ENCODE measurements at regions not wholly inside any gene's neighbourhood (a gene's known extent, or its start where the extent isn't known, plus 50 kb on each side); places are given as distances from the start of the nearest gene placed in this dataset.

DNA sequence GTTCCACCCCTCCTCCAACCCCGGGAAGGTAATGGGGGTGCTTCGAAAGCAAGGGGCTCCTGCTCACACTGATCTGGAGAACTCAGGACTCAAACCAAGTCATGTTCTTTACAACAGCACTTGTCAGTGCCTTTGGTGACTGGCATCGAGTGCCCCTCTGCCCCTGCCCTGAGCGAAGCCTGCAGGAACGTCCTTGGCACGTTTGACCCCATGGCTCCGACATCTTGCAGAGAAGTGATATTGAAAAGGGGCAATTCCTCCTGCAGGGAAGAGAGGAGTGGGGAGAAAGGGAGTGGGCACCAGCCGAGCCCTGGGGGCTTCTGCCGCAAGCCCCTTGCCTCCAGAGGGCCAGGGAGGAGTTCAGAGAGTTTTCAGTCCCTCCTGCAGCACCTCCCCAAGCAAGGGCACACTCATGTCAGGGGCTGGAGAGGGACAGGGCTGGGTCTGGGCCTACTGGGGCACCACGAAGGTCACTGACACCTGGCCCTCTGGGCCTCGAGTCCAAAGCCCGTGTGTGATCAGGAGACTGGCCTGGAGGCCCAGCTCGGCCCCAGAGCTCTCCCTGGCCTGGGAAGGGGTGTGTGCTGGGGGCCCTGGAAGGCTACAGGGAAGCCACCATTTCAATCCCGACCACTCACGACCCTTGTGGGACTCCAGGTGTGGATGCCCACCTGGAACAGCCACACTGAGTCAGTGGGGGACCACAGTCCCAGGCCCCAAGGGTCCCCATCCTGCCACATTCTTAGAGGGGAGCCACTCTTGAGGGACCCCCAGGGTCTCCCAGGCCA lies 94.9 kb upstream of the NKX1-1 start:
- TF ChIP-seq, protein P1, sequence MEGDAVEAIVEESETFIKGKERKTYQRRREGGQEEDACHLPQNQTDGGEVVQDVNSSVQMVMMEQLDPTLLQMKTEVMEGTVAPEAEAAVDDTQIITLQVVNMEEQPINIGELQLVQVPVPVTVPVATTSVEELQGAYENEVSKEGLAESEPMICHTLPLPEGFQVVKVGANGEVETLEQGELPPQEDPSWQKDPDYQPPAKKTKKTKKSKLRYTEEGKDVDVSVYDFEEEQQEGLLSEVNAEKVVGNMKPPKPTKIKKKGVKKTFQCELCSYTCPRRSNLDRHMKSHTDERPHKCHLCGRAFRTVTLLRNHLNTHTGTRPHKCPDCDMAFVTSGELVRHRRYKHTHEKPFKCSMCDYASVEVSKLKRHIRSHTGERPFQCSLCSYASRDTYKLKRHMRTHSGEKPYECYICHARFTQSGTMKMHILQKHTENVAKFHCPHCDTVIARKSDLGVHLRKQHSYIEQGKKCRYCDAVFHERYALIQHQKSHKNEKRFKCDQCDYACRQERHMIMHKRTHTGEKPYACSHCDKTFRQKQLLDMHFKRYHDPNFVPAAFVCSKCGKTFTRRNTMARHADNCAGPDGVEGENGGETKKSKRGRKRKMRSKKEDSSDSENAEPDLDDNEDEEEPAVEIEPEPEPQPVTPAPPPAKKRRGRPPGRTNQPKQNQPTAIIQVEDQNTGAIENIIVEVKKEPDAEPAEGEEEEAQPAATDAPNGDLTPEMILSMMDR (IDR thresholded peaks at IDR 0.05) = no peak
- TF ChIP-seq EZH2 (IDR thresholded peaks at IDR 0.05) (no peak), EZH2phosphoT487 (IDR thresholded peaks at IDR 0.05) (no peak)

Measured in neural progenitor cell (in vitro differentiated cells).